Hepatocyte (in vitro differentiated cells): ENCODE measurements at regions not wholly inside any gene's neighbourhood (a gene's known extent, or its start where the extent isn't known, plus 50 kb on each side); places are given as distances from the start of the nearest gene placed in this dataset.

Experiments used
- DNase-seq: peaks from one replicate; pipeline ENCODE4 v3.0.0-alpha.2; 2016; ENCODE audit warnings: low spot score
- H2AFZ ChIP-seq: fragments of 200-600 bp; sonication (generic); 2 replicates; pipeline ENCODE4 v1.6.0; 2016; ENCODE audit warnings: antibody characterized with exemption, mild to moderate bottlenecking
- H3K27ac ChIP-seq: fragments of 200-600 bp; sonication (generic); 2 replicates; pipeline ENCODE4 v1.5.1; 2016; ENCODE audit warnings: mild to moderate bottlenecking
- H3K27me3 ChIP-seq: fragments of 200-600 bp; sonication (generic); 2 replicates; pipeline ENCODE4 v1.6.1; 2016
- H3K36me3 ChIP-seq: fragments of 200-600 bp; sonication (generic); replicated peaks from 2 replicates; pipeline ENCODE4 v1.5.1; 2016; ENCODE audit warnings: low read depth; ENCODE audit not compliant: insufficient read depth
- H3K4me1 ChIP-seq: fragments of 200-600 bp; sonication (generic); 2 replicates; pipeline ENCODE4 v1.5.1; 2016; ENCODE audit warnings: mild to moderate bottlenecking, moderate library complexity; ENCODE audit not compliant: insufficient read depth
- H3K4me2 ChIP-seq: fragments of 200-600 bp; sonication (generic); 2 replicates; pipeline ENCODE4 v1.6.0; 2016
- H3K4me3 ChIP-seq: fragments of 200-600 bp; sonication (generic); 2 replicates; pipeline ENCODE4 v1.5.1; 2016; ENCODE audit warnings: mild to moderate bottlenecking
- H3K79me2 ChIP-seq: fragments of 200-600 bp; sonication (generic); 2 replicates; pipeline ENCODE4 v1.6.0; 2017; ENCODE audit warnings: mild to moderate bottlenecking
- H3K9me2 ChIP-seq: fragments of 200-600 bp; sonication (generic); replicated peaks from 2 replicates; pipeline ENCODE4 v1.6.0; 2017; ENCODE audit warnings: mild to moderate bottlenecking; ENCODE audit not compliant: insufficient read depth
- H3K9me3 ChIP-seq: fragments of 200-600 bp; sonication (generic); 2 replicates; pipeline ENCODE4 v1.5.1; 2016; ENCODE audit warnings: low read depth, mild to moderate bottlenecking
- H4K20me1 ChIP-seq: fragments of 200-600 bp; sonication (generic); 2 replicates; pipeline ENCODE4 v1.6.0; 2016; ENCODE audit warnings: mild to moderate bottlenecking; ENCODE audit not compliant: insufficient read depth, poor library complexity, severe bottlenecking
- CTCF ChIP-seq: fragments of 200-600 bp; sonication (generic); IDR thresholded peaks from 2 replicates; pipeline ENCODE4 v1.5.1; 2016; ENCODE audit warnings: antibody characterized with exemption, mild to moderate bottlenecking; ENCODE audit not compliant: poor library complexity
- EZH2 ChIP-seq: fragments of 200-600 bp; sonication (generic); IDR thresholded peaks from 2 replicates; pipeline ENCODE4 v1.6.1; 2016; ENCODE audit warnings: antibody characterized with exemption, mild to moderate bottlenecking, borderline replicate concordance
- EZH2phosphoT487 ChIP-seq: fragments of 200-600 bp; sonication (generic); IDR thresholded peaks from one replicate; pipeline ENCODE4 v1.6.1; 2018; ENCODE audit warnings: antibody characterized with exemption, mild to moderate bottlenecking, low read depth, moderate library complexity; ENCODE audit not compliant: unreplicated experiment, severe bottlenecking
- WGBS: methylation state at CpG from one replicate; pipeline ENCODE4 v1.1.6; 2016; ENCODE audit warnings: low lambda C conversion rate; ENCODE audit errors: missing lambda C conversion rate; 5-methylcytosine and 5-hydroxymethylcytosine counted together

GRCh38 chr4:11590132-11590531, 161.4 kb upstream of the HS3ST1 start:
- no peak for DNase-seq
- H2AFZ ChIP-seq: no peak overlapping the region
- TF ChIP-seq EZH2phosphoT487 (no peak), CTCF (no peak), EZH2 (no peak)

DNA sequence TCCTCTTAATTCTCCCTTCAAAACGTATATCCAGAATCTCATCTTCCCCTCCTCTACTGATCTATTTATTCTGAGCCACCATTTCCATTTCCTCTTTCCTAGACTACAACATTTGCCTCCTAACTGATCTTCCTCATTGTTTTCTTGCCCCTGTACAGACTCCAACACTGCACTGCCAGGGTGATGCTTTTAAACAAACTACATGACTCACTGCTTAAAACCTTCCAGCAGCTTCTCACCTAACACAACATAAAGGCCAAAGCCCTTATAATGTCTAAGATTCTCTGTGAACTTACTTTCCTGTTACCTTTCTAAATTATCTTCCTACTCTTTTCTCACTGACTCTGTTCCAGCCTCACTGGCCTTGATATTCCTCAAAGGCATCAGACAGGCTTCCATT, 161.0 kb upstream of the HS3ST1 start:
- H3K27ac ChIP-seq: no peak overlapping the region
- H3K4me2 ChIP-seq: no peak overlapping the region
- H2AFZ ChIP-seq: no peak overlapping the region
- DNase-seq: no peak
- no peaks in the 10 kb centered on the region for H3K9me2 ChIP-seq
- no peaks in the 10 kb centered on the region for H3K27me3 ChIP-seq
- no peaks in the 10 kb centered on the region for H3K9me3 ChIP-seq
- H3K4me1 ChIP-seq: peaks cover 6% of the 10 kb centered on the region
- TF ChIP-seq CTCF (no peak), EZH2 (no peak)
- no peaks in the 10 kb centered on the region for H3K36me3 ChIP-seq
- H4K20me1 ChIP-seq: no peaks in the 10 kb centered on the region
- no peak overlapping the region for H3K4me3 ChIP-seq
- no peaks in the 10 kb centered on the region for H3K79me2 ChIP-seq
- WGBS: 86% methylated on average over 1 of the region's 1 CpG

More at GRCh38 chr4:11590132-11590531, 161.4 kb upstream of the HS3ST1 start:
- H3K36me3 ChIP-seq: no peaks in the 10 kb centered on the region
- no peaks in the 10 kb centered on the region for H3K27me3 ChIP-seq
- peaks cover 6% of the 10 kb centered on the region for H3K4me1 ChIP-seq
- no peaks in the 10 kb centered on the region for H3K9me3 ChIP-seq
- 41% methylated on average over 2 of the region's 2 CpGs for WGBS
- no peak overlapping the region for H3K27ac ChIP-seq
- H3K79me2 ChIP-seq: no peaks in the 10 kb centered on the region
- no peak overlapping the region for H3K4me3 ChIP-seq
- H3K9me2 ChIP-seq: no peaks in the 10 kb centered on the region
- no peaks in the 10 kb centered on the region for H4K20me1 ChIP-seq
- no peak overlapping the region for H3K4me2 ChIP-seq

- DNase-seq: no peak
- no peaks in the 10 kb centered on the region for H3K27me3 ChIP-seq
- no peaks in the 10 kb centered on the region for H3K79me2 ChIP-seq
- peaks cover 6% of the 10 kb centered on the region for H3K4me1 ChIP-seq
- no peaks in the 10 kb centered on the region for H4K20me1 ChIP-seq
- H3K9me2 ChIP-seq: no peaks in the 10 kb centered on the region
- no peak overlapping the region for H3K4me3 ChIP-seq
- H3K4me2 ChIP-seq: no peak overlapping the region
- H3K9me3 ChIP-seq: no peaks in the 10 kb centered on the region
- WGBS: 88% methylated on average over 5 of the region's 5 CpGs
- no peak for TF ChIP-seq EZH2phosphoT487
- TF ChIP-seq CTCF: no peak
- TF ChIP-seq EZH2: no peak
- no peak overlapping the region for H3K27ac ChIP-seq
- H2AFZ ChIP-seq: no peak overlapping the region
- no peaks in the 10 kb centered on the region for H3K36me3 ChIP-seq
Measured at GRCh38 chr4:11587797-11588196, 159.1 kb upstream of the HS3ST1 start.

DNA sequence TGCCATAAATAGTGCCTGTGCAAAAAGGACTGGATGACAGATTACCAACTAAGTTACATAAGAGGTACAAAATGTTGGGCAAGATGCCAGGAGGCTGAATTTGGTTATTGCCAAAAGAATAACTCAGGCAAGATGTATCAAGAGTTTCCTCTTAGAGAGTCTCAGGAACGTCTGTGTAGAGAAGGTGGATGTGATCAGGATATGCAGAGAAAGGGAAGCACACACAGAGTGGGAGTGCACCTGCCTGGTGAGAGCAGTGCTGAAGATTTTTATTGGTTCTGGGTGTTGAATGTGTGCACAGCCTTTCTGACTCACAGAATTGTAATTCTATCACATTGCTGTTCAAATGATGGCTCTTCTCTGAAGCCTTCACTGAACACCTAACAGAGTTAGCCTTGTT, 156.8 kb upstream of the HS3ST1 start:
- Histone ChIP-seq H3K4me3 (no peak overlapping the region), H3K27ac (peak overlapping the region; percentile 69), H3K79me2 (no peaks in the 10 kb centered on the region), H3K27me3 (no peaks in the 10 kb centered on the region), H3K9me2 (no peaks in the 10 kb centered on the region), H3K9me3 (no peaks in the 10 kb centered on the region), H4K20me1 (no peaks in the 10 kb centered on the region), H3K4me2 (no peak overlapping the region), H3K4me1 (peaks cover 6% of the 10 kb centered on the region), H3K36me3 (no peaks in the 10 kb centered on the region), H2AFZ (no peak overlapping the region)
- WGBS: 24% methylated on average over 1 of the region's 1 CpG
- DNase-seq: peak; percentile 50
- no peak for TF ChIP-seq EZH2phosphoT487
- TF ChIP-seq CTCF: no peak
- TF ChIP-seq EZH2: no peak
